ENCODE measurements at regions not wholly inside any gene's neighbourhood (a gene's known extent, or its start where the extent isn't known, plus 50 kb on each side); places are given as distances from the start of the nearest gene placed in this dataset.

DNA sequence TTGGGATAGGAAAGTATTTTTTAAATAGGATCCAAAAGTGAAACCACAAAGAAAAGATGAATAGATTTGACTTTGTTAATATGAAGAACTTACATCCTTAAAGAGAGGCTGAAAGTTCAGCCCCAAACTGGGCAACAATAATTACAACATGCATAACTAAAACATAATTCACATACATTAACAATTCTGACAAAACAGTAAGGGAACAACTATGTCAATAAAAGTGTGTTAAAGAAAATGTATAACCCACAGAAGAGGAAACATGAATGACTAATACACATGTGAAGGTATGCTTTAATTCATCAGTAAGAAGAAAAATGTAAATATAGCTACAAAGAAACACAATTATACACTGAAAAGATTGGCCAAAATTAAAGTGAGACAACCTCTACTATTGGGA, 1597.6 kb upstream of the MIR17HG start:
- Histone ChIP-seq H3K27ac (no peak overlapping the region), H3K9me3 (no peaks in the 10 kb centered on the region)
- TF ChIP-seq POLR2A (IDR thresholded peaks at IDR 0.05), result no peak
- TF ChIP-seq, protein P1, sequence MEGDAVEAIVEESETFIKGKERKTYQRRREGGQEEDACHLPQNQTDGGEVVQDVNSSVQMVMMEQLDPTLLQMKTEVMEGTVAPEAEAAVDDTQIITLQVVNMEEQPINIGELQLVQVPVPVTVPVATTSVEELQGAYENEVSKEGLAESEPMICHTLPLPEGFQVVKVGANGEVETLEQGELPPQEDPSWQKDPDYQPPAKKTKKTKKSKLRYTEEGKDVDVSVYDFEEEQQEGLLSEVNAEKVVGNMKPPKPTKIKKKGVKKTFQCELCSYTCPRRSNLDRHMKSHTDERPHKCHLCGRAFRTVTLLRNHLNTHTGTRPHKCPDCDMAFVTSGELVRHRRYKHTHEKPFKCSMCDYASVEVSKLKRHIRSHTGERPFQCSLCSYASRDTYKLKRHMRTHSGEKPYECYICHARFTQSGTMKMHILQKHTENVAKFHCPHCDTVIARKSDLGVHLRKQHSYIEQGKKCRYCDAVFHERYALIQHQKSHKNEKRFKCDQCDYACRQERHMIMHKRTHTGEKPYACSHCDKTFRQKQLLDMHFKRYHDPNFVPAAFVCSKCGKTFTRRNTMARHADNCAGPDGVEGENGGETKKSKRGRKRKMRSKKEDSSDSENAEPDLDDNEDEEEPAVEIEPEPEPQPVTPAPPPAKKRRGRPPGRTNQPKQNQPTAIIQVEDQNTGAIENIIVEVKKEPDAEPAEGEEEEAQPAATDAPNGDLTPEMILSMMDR (IDR thresholded peaks at IDR 0.05), result no peak

DNA sequence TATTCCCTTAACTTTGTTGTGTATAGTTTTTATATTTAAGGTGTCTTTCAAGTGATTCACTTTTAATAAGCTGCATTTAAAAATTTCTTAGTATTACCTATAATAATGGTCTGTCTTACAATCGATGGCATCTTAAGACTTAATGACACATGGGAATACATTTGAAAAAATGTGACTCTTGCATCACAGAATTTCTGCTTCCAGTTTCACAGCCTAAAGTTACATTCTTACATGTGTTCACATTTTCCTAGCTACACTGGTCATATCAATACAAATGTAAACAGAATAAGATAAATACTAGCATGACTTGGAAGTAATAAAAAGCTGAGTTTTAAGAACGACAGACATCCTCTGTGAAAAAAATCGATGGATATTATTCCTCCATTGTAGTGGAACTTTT, 1597.1 kb upstream of the MIR17HG start:
- ATAC-seq, result no peak
- no peak overlapping the region for H3K27ac ChIP-seq
- DNase-seq, result no peak
- no peaks in the 10 kb centered on the region for H3K4me1 ChIP-seq
- no peak overlapping the region for H3K4me3 ChIP-seq
- H3K36me3 ChIP-seq, result no peaks in the 10 kb centered on the region
- TF ChIP-seq, protein P1 (IDR thresholded peaks at IDR 0.05), result no peak
- no peak for TF ChIP-seq POLR2A (IDR thresholded peaks at IDR 0.05)
- H3K9me3 ChIP-seq, result no peaks in the 10 kb centered on the region
- no peaks in the 10 kb centered on the region for H3K27me3 ChIP-seq
- intact Hi-C loops (cut with DNase I), result no loop called here
- 40% methylated on average over 3 of the region's 3 CpGs for WGBS (ENCODE audit: insufficient coverage, low coverage, low lambda C conversion rate, missing lambda C conversion rate)

More for the DNA sequence above, 1597.6 kb upstream of the MIR17HG start:
- no peak for DNase-seq
- Histone ChIP-seq H3K27me3 (no peaks in the 10 kb centered on the region), H3K4me3 (no peak overlapping the region), H3K36me3 (no peaks in the 10 kb centered on the region), H3K4me1 (no peaks in the 10 kb centered on the region)
- intact Hi-C loops (cut with DNase I), result no loop called here
- no peak for ATAC-seq

DNA sequence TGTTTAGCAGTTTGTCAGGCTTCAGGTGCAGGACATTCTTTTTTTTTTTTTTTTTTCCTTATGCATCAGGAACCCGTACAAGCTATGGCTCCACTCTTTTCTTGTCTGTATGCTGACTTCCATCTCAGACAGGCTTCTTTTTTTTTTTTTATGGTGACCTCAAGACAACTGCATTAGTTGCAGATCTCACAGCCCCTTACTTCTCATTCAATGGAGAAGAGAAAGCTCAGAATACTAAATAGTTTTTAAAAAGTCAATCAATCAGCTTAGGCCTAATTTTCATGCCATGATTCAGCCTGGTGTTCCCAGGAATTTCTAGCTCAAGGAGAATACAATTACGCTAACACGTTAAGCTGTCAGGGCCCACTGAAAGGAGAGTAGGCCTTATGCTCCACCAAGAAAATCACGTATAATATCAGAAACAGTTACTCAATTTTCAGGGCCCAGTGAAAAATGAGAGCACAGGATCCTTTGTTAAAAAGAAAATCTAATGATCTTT, 1596.0 kb upstream of the MIR17HG start:
- H3K9me3 ChIP-seq, result peaks cover 0 to 3% (median 0%) of the 10 kb centered on the region in 4 donors
- intact Hi-C loops (cut with DNase I), result no loop called here
- no peaks in the 10 kb centered on the region for H3K36me3 ChIP-seq
- WGBS (ENCODE audit: insufficient coverage, low coverage, low lambda C conversion rate, missing lambda C conversion rate), result 67% methylated on average over 4 of the region's 4 CpGs
- DNase-seq (no peak), ATAC-seq (no peak)
- H3K4me1 ChIP-seq, result no peaks in the 10 kb centered on the region
- H3K27ac ChIP-seq, result no peak overlapping the region
- no peak for TF ChIP-seq POLR2A (IDR thresholded peaks at IDR 0.05)
- TF ChIP-seq, protein P1 (IDR thresholded peaks at IDR 0.05), result no peak
- no peaks in the 10 kb centered on the region for H3K27me3 ChIP-seq
- H3K4me3 ChIP-seq, result no peak overlapping the region

DNA sequence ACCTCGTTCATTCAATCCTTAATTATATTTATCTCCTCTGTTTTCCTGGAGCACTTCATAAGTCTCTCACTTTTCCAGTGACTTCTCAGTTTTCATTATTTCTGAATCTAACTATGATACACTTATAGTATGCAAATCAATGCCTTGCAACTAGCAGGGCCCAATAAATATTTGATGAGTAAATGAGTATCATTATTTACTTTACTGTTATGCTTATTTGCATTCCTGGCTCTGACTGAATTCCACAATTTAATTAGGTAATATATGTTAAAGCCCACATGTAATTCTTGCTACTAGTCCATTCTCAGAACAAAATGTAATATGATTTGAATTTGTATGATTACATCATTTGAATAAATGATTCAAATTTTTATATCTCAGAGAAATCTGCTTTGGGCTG, 1595.1 kb upstream of the MIR17HG start:
- H3K9me3 ChIP-seq, result peaks cover 0 to 3% (median 0%) of the 10 kb centered on the region in 4 donors
- H3K36me3 ChIP-seq, result no peaks in the 10 kb centered on the region
- H3K27me3 ChIP-seq, result no peaks in the 10 kb centered on the region
- H3K4me3 ChIP-seq, result no peak overlapping the region
- TF ChIP-seq POLR2A (IDR thresholded peaks at IDR 0.05), result no peak
- TF ChIP-seq, protein P1 (IDR thresholded peaks at IDR 0.05), result no peak
- ATAC-seq, result no peak
- no peak overlapping the region for H3K27ac ChIP-seq
- no peaks in the 10 kb centered on the region for H3K4me1 ChIP-seq
- 15% methylated on average over 1 of the region's 1 CpG for WGBS (ENCODE audit: insufficient coverage, low coverage, low lambda C conversion rate, missing lambda C conversion rate)
- DNase-seq, result no peak
- intact Hi-C loops (cut with DNase I), result no loop called here
